Erythroblast (primary cell): ENCODE measurements at regions not wholly inside any gene's neighbourhood (a gene's known extent, or its start where the extent isn't known, plus 50 kb on each side); places are given as distances from the start of the nearest gene placed in this dataset.

Experiments used
- GATA1 ChIP-seq: IDR thresholded peaks from 2 replicates; pipeline ENCODE4 v1.6.1; 2011; ENCODE audit warnings: low read depth, mild to moderate bottlenecking, control low read depth, low read length, moderate library complexity
- POLR2A ChIP-seq: IDR thresholded peaks from 2 replicates; pipeline ENCODE4 v1.6.1; 2011; ENCODE audit warnings: mild to moderate bottlenecking, low read length

GRCh38 chr11:71101046-71101445, 151.3 kb downstream of the SHANK2 start:
- no peak for TF ChIP-seq POLR2A
- no peak for TF ChIP-seq GATA1
